ENCODE measurements at regions not wholly inside any gene's neighbourhood (a gene's known extent, or its start where the extent isn't known, plus 50 kb on each side); places are given as distances from the start of the nearest gene placed in this dataset.
"Not testable (repeated sequence)": the region's sequence is repeated elsewhere in the genome, so short reads cannot be mapped to it uniquely, and the experiment has no call there.

DNA sequence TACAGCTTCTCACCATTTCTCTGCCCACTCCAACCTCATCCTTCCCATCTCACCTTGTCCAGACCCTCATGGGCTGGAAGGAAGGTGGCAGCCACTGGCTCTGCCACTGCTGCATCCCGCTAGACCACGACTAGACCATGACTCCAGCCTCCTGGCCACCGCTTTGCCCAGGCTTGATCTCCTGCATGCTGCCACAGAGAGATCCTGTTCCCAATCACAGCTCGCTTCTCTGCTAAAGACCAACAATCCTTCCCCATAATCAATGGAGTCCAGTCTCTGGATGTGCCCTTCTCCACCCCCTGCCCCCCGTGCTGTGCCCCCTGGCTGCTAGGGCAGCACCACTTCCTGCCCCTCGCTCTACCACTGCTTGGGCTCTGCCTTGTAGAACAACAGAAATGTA is 64.9 kb upstream of the DMRTB1 start:
- DNase-seq, result no peak
- Histone ChIP-seq H3K27ac (no peak overlapping the region), H3K9me3 (no peaks in the 10 kb centered on the region), H3K27me3 (no peaks in the 10 kb centered on the region), H3K4me1 (peaks cover 29 to 37% of the 10 kb centered on the region in 2 donors), H3K36me3 (no peaks in the 10 kb centered on the region), H3K4me3 (replicated peaks in 1 of 3) (no peak overlapping the region)
- WGBS, 2 donors, result 83 to 92% methylated on average over 6 of the region's 6 CpGs
- intact Hi-C loops (cut with DNase I), result no loop called here
- TF ChIP-seq CTCF (IDR thresholded peaks at IDR 0.05) (no peak), POLR2A (IDR thresholded peaks at IDR 0.05) (no peak)

DNA sequence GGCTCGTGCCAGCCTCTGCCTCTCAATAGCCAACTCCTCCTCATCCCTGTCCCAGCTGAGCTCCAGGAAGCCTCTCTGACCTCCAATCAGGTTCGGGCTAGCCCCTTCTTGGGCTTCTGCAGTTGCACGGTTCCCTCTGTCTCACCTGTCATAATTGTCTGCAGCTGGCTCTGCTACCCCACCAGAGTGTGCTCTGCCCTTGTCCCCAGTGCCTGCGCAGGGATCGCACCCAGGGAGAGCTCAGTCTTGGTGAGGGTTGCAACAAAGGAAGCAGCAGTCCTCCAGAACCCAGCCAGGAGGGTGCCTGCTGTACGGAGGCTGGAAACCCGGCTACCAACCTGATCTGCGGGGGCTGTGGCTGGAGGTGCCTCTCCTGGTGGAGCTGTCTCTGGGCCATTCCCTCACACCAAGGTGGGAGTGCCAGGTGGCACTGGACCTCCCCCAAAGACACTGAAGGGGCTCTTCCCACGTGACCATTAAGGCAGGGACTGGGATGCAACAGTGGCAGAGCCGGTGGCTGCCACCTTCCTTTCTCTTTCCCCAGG is 63.5 kb upstream of the DMRTB1 start:
- H3K36me3 ChIP-seq, result no peaks in the 10 kb centered on the region
- H3K4me1 ChIP-seq, result peaks cover 35 to 38% of the 10 kb centered on the region in 2 donors
- intact Hi-C loops (cut with DNase I), result no loop called here
- TF ChIP-seq CTCF (IDR thresholded peaks at IDR 0.05) (no peak), POLR2A (IDR thresholded peaks at IDR 0.05) (no peak)
- no peak for DNase-seq
- H3K4me3 ChIP-seq (replicated peaks in 1 of 3), result no peak overlapping the region
- no peaks in the 10 kb centered on the region for H3K9me3 ChIP-seq
- WGBS, 2 donors, result 83 to 84% methylated on average over 9 to 10 of the region's 10 CpGs
- H3K27ac ChIP-seq, result no peak overlapping the region
- H3K27me3 ChIP-seq, result no peaks in the 10 kb centered on the region

- H3K36me3 ChIP-seq, result no peaks in the 10 kb centered on the region
- no peak overlapping the region for H3K4me3 ChIP-seq (replicated peaks in 1 of 3)
- DNase-seq, result no peak
- H3K9me3 ChIP-seq, result no peaks in the 10 kb centered on the region
- peaks cover 42 to 46% of the 10 kb centered on the region in 2 donors for H3K4me1 ChIP-seq
- TF ChIP-seq POLR2A (IDR thresholded peaks at IDR 0.05) (no peak), CTCF (IDR thresholded peaks at IDR 0.05) (no peak)
- no peaks in the 10 kb centered on the region for H3K27me3 ChIP-seq
- H3K27ac ChIP-seq, result no peak overlapping the region
- intact Hi-C loops (cut with DNase I), result no loop called here
- 62 to 70% methylated on average over 8 of the region's 8 CpGs for WGBS, 2 donors
These were observed 62.5 kb upstream of the DMRTB1 start for GRCh38 chr1:53396573-53397268.

GRCh38 chr1:53398091-53398490 is 61.1 kb upstream of the DMRTB1 start:
- Histone ChIP-seq H3K4me3 (replicated peaks in 1 of 3) (no peak overlapping the region), H3K27me3 (no peaks in the 10 kb centered on the region), H3K27ac (peak overlapping the region; percentile 27 to 55 (median 52)), H3K9me3 (no peaks in the 10 kb centered on the region), H3K4me1 (peaks cover 42 to 48% of the 10 kb centered on the region in 2 donors), H3K36me3 (no peaks in the 10 kb centered on the region)
- TF ChIP-seq CTCF (IDR thresholded peaks at IDR 0.05) (no peak), POLR2A (IDR thresholded peaks at IDR 0.05) (no peak)
- peak; percentile 42 to 43 for DNase-seq
- WGBS, 2 donors, result 41 to 42% methylated on average over 4 of the region's 4 CpGs
- intact Hi-C loops (cut with DNase I), result no loop called here

- intact Hi-C loops (cut with DNase I), result no loop called here
- peak; percentile 71 to 79 for DNase-seq
- Histone ChIP-seq H3K27me3 (no peaks in the 10 kb centered on the region), H3K9me3 (no peaks in the 10 kb centered on the region), H3K4me1 (peaks cover 42 to 52% of the 10 kb centered on the region in 2 donors), H3K27ac (peak overlapping the region; percentile 41 to 55 (median 52)), H3K36me3 (no peaks in the 10 kb centered on the region), H3K4me3 (replicated peaks in 1 of 3) (no peak overlapping the region)
- WGBS, 2 donors, result 65 to 71% methylated on average over 17 to 20 of the region's 20 CpGs
- TF ChIP-seq CTCF (IDR thresholded peaks at IDR 0.05) (no peak), POLR2A (IDR thresholded peaks at IDR 0.05) (no peak)
These were observed 60.4 kb upstream of the DMRTB1 start for GRCh38 chr1:53398576-53399365.

DNA sequence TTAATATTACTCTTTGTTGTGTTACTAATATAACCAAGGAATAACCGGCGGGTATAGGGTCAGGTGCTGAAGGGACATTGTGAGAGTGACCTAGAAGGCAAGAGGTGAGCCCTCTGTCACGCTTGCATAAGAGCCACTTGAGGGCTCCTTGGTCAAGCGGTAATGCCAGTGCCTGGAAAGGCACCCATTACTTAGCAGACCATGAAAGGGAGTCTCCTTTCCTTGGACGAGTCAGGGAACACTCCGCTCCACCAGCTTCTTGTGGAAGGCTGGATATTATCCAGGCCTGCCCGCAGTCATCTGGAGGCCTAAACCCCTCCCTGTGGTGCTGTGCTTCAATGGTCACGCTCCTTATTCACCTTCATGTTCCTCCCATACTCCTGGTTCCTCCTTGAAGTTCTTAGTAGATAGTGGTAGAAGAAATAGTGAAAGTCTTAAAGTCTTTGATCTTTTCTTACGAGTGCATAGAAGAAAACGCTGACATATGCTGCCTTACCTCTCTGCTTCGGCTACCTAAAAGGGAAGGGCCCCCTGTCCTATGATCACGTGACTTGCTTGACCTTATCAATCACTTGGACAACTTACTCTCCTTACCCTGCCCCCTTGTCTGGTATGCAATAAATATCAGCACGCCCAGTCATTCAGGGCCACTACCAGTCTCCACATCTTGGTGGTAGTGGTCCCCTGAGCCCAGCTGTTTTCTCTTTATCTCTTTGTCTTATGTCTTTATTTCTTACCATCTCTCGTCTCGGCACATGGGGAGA is 59.6 kb upstream of the DMRTB1 start:
- H3K9me3 ChIP-seq; intact Hi-C loops (cut with DNase I); H3K36me3 ChIP-seq; H3K4me3 ChIP-seq (replicated peaks in 1 of 3); H3K27me3 ChIP-seq: not testable (repeated sequence)
- peaks cover 42 to 60% of the 10 kb centered on the region in 2 donors for H3K4me1 ChIP-seq
- peak overlapping the region; percentile 68 to 77 (median 68) for H3K27ac ChIP-seq
- peak; percentile 91 to 93 for DNase-seq
- 51 to 56% methylated on average over 15 of the region's 15 CpGs for WGBS, 2 donors
